ENCODE measurements at regions not wholly inside any gene's neighbourhood (a gene's known extent, or its start where the extent isn't known, plus 50 kb on each side); places are given as distances from the start of the nearest gene placed in this dataset.
A peak's percentile ranks its signal among the peaks of the same experiment; 100 is the strongest.
"Not testable (repeated sequence)": the region's sequence is repeated elsewhere in the genome, so short reads cannot be mapped to it uniquely, and the experiment has no call there.

- intact Hi-C loops (cut with DNase I; ENCODE audit: low total_unique reads) = no loop called here
- peak; percentile 30 to 76 for DNase-seq
- H3K4me3 ChIP-seq = no peak overlapping the region
- peaks cover 4 to 15% (median 10%) of the 10 kb centered on the region in 4 donors for H3K4me1 ChIP-seq
- TF ChIP-seq POLR2AphosphoS5 (IDR thresholded peaks at IDR 0.05) (peak in 1 of 3 donors; percentile 5), POLR2A (IDR thresholded peaks at IDR 0.05) (no peak)
- peak overlapping the region in 1 of 5 donors; percentile 66 for H3K27ac ChIP-seq
- H3K27me3 ChIP-seq = no peaks in the 10 kb centered on the region
- WGBS, 5 donors = 31 to 57% (median 40%) methylated on average over 3 of the region's 3 CpGs
- no peaks in the 10 kb centered on the region for H3K36me3 ChIP-seq
- no peaks in the 10 kb centered on the region for H3K9me3 ChIP-seq
Measured at GRCh38 chr4:17232566-17233253, 279.2 kb downstream of the QDPR start.

DNA sequence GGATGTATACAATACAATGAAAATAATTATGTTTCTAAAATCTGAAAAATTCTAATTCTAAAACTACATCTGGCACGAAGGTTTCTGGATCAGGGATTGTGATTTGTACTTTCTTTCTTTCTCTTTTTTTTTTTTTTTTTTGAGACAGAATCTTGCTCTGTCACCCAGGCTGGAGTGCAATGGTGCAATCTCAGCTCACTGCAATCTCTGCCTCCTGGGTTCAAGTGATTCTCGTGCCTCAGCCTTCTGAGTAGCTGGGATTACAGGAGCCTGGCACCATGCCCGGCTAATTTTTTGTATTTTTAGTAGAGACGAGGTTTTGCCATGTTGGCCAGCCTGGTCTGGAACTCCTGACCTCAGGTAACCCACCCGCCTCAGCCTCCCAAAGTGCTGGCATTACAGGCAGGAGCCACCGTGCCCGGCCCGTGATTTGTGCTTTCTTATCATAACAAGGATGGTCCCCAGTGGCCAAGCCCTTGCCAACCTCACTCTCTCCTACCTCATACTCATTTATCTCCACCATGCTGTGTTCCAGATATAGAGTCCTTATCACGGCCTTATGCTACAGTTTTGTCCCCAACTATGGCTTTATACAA lies 279.9 kb downstream of the QDPR start:
- intact Hi-C loops (cut with DNase I; ENCODE audit: low total_unique reads); DNase-seq; H3K27me3 ChIP-seq; H3K36me3 ChIP-seq; H3K9me3 ChIP-seq; H3K4me3 ChIP-seq: not testable (repeated sequence)
- 43 to 68% (median 49%) methylated on average over 9 of the region's 9 CpGs for WGBS, 5 donors
- H3K4me1 ChIP-seq = peaks cover 4 to 15% (median 10%) of the 10 kb centered on the region in 4 donors
- H3K27ac ChIP-seq = peak overlapping the region in 1 of 5 donors; percentile 66

- no peak for TF ChIP-seq POLR2A (IDR thresholded peaks at IDR 0.05)
- TF ChIP-seq, protein P1, sequence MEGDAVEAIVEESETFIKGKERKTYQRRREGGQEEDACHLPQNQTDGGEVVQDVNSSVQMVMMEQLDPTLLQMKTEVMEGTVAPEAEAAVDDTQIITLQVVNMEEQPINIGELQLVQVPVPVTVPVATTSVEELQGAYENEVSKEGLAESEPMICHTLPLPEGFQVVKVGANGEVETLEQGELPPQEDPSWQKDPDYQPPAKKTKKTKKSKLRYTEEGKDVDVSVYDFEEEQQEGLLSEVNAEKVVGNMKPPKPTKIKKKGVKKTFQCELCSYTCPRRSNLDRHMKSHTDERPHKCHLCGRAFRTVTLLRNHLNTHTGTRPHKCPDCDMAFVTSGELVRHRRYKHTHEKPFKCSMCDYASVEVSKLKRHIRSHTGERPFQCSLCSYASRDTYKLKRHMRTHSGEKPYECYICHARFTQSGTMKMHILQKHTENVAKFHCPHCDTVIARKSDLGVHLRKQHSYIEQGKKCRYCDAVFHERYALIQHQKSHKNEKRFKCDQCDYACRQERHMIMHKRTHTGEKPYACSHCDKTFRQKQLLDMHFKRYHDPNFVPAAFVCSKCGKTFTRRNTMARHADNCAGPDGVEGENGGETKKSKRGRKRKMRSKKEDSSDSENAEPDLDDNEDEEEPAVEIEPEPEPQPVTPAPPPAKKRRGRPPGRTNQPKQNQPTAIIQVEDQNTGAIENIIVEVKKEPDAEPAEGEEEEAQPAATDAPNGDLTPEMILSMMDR (IDR thresholded peaks at IDR 0.05) = no peak
- TF ChIP-seq EP300 (IDR thresholded peaks at IDR 0.05) = no peak
- TF ChIP-seq POLR2AphosphoS5 (IDR thresholded peaks at IDR 0.05) = no peak
- intact Hi-C loops (cut with DNase I; ENCODE audit: low total_unique reads) = no loop called here
- no peaks in the 10 kb centered on the region for H3K9me3 ChIP-seq
- H3K27ac ChIP-seq = no peak overlapping the region
- no peaks in the 10 kb centered on the region for H3K27me3 ChIP-seq
- no peak for DNase-seq
- H3K4me1 ChIP-seq = peaks cover 4 to 15% (median 10%) of the 10 kb centered on the region in 4 donors
- no peak overlapping the region for H3K4me3 ChIP-seq
- WGBS, 5 donors = 48 to 69% (median 61%) methylated on average over 1 of the region's 1 CpG
- H3K36me3 ChIP-seq = no peaks in the 10 kb centered on the region
Measured at GRCh38 chr4:17230727-17231126, 281.2 kb downstream of the QDPR start.

GRCh38 chr4:17220816-17221215 lies 291.1 kb downstream of the QDPR start:
- Histone ChIP-seq H3K27me3 (no peaks in the 10 kb centered on the region), H3K9me3 (no peaks in the 10 kb centered on the region), H3K27ac (no peak overlapping the region), H3K4me1 (no peaks in the 10 kb centered on the region), H3K4me3 (no peak overlapping the region), H3K36me3 (no peaks in the 10 kb centered on the region)
- TF ChIP-seq POLR2A (IDR thresholded peaks at IDR 0.05) (no peak), EP300 (IDR thresholded peaks at IDR 0.05) (no peak), POLR2AphosphoS5 (IDR thresholded peaks at IDR 0.05) (no peak)
- TF ChIP-seq, protein P1 (IDR thresholded peaks at IDR 0.05) = no peak
- no peak for DNase-seq
- intact Hi-C loops (cut with DNase I; ENCODE audit: low total_unique reads) = no loop called here

- peak in 1 of 2 donors; percentile 53 for DNase-seq
- H3K27ac ChIP-seq = no peak overlapping the region
- H3K36me3 ChIP-seq = no peaks in the 10 kb centered on the region
- H3K4me3 ChIP-seq = no peak overlapping the region
- H3K9me3 ChIP-seq = peaks cover 0 to 15% (median 6%) of the 10 kb centered on the region in 4 donors
- 62 to 72% (median 66%) methylated on average over 3 of the region's 3 CpGs for WGBS, 5 donors
- intact Hi-C loops (cut with DNase I; ENCODE audit: low total_unique reads) = no loop called here
- H3K27me3 ChIP-seq = no peaks in the 10 kb centered on the region
- H3K4me1 ChIP-seq = no peaks in the 10 kb centered on the region
- TF ChIP-seq POLR2AphosphoS5 (IDR thresholded peaks at IDR 0.05) = no peak
- no peak for TF ChIP-seq POLR2A (IDR thresholded peaks at IDR 0.05)
- TF ChIP-seq EP300 (IDR thresholded peaks at IDR 0.05) = no peak
- TF ChIP-seq, protein P1 (IDR thresholded peaks at IDR 0.05) = no peak
Measured at GRCh38 chr4:17218786-17219185, 293.1 kb downstream of the QDPR start.

Data from stomach (tissue), 8 donors.